Tibial nerve (tissue), 4 donors: ENCODE measurements at regions not wholly inside any gene's neighbourhood (a gene's known extent, or its start where the extent isn't known, plus 50 kb on each side); places are given as distances from the start of the nearest gene placed in this dataset.

Experiments used
- EP300 ChIP-seq, 2 donors: sonication (generic); formaldehyde crosslinking; IDR thresholded peaks; one replicate each; pipeline ENCODE4 v1.6.1; 2017; ENCODE audit warnings: antibody characterized with exemption in 2 of 2, mild to moderate bottlenecking in 1 of 2
- POLR2A ChIP-seq, 2 donors: fragments of 450-650 bp; IDR thresholded peaks; one replicate each; pipeline ENCODE4 v1.6.1; 2017; ENCODE audit warnings: antibody characterized with exemption in 2 of 2, mild to moderate bottlenecking in 2 of 2, moderate library complexity in 2 of 2
- TF ChIP-seq, protein P1 (sequence below), 5 experiments: fragments of 200-600 bp in 3 of 5; fragments of 450-650 bp in 2 of 5; sonication (generic) in 3 of 5; IDR thresholded peaks; one replicate each; pipeline ENCODE4 v1.5.1; 2016 to 2019; ENCODE audit warnings: antibody characterized with exemption in 5 of 5, mild to moderate bottlenecking in 3 of 5, moderate library complexity in 2 of 5

DNA sequence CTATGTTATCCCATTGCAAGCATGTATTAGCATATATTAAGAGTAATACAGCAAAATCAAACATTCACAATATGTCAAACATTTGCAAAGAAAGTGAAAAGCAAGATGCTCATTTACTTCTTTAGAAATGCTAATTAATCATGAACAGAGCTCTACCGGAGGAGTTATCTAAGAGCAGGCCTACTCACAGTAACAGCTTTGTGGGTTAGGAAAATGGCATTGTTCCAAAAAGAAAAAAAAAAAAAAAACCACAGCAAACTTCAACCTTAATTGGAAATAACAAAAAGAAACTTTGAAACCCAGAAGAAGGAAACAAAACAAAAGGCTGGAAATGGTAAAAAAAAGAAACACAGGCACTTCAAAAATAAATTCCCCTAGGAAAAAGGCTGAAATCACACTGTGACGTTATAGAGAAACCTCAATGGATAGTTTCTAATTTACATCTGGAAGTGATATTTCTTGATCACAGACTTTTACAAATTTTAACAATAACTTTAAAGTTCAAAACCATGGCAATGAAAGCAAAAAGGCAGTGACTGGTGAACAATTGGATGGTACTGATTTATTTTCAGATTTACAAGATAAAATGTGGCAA, 1236.8 kb upstream of the SPRY2 start:
- TF ChIP-seq, protein P1, sequence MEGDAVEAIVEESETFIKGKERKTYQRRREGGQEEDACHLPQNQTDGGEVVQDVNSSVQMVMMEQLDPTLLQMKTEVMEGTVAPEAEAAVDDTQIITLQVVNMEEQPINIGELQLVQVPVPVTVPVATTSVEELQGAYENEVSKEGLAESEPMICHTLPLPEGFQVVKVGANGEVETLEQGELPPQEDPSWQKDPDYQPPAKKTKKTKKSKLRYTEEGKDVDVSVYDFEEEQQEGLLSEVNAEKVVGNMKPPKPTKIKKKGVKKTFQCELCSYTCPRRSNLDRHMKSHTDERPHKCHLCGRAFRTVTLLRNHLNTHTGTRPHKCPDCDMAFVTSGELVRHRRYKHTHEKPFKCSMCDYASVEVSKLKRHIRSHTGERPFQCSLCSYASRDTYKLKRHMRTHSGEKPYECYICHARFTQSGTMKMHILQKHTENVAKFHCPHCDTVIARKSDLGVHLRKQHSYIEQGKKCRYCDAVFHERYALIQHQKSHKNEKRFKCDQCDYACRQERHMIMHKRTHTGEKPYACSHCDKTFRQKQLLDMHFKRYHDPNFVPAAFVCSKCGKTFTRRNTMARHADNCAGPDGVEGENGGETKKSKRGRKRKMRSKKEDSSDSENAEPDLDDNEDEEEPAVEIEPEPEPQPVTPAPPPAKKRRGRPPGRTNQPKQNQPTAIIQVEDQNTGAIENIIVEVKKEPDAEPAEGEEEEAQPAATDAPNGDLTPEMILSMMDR (IDR thresholded peaks at IDR 0.05): no peak
- TF ChIP-seq POLR2A (IDR thresholded peaks at IDR 0.05): no peak
- TF ChIP-seq EP300 (IDR thresholded peaks at IDR 0.05): no peak
